ENCODE measurements at regions not wholly inside any gene's neighbourhood (a gene's known extent, or its start where the extent isn't known, plus 50 kb on each side); places are given as distances from the start of the nearest gene placed in this dataset.

DNA sequence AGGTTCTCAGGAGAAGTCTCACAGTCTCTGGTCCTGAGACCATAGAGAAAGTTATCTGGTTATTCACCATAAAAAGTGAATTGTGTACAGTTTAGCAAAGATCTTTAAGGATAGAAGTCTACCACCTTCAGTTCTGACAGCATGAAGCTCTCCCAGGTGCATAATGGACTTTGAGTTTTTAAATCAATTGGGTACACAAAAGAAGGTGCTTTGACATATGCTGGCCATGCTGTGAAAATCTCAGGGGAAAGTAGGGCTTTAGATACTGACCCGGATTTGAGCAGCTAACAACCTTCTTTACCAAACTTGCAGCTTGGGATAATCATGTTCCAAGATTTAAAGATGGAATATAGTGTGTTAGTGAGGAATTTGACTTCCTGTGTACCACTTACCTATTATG lies 264.2 kb downstream of the ZSWIM6 start:
- DNase-seq (ENCODE audit: low read depth) = no peak

DNA sequence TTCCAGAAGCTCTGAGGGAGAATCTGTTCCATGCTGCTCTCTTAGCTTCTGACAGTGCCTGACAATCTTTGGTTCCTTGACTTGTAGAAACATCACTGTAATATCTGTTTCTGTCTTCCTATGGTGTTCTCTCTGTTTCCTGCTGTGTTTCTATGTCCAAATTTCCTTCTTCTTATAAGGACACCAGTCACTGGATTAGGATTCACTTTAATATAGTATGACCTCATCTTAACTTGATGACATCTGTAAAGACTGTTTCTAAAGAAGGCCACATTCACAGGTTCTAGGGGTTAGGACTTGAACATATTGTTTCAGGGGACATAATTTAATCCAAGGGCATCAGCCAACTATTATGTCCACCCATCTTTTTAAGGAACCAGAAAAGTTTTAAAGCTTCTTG lies 265.6 kb downstream of the ZSWIM6 start:
- DNase-seq (ENCODE audit: low read depth) = no peak

DNA sequence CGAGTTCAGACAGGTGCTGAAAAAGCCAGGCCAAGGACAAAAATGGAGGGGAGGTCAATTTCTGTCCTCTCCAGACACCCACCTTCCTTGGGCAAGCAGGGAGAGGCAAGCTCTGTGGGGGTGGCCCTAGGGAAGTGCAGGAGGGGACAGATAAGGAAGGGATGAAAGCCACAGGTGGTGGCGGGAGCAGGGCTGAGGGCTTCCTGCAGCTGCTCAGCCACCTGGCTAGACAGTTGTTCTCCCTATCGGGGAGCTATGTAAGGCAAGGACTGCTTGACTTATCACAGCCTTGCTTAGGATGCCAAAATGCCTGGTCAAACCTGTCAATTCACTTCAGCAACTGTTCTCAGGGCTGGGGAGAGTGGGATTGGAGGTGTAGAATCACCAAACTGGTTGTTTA lies 266.1 kb downstream of the ZSWIM6 start:
- DNase-seq (ENCODE audit: low read depth) = no peak

DNA sequence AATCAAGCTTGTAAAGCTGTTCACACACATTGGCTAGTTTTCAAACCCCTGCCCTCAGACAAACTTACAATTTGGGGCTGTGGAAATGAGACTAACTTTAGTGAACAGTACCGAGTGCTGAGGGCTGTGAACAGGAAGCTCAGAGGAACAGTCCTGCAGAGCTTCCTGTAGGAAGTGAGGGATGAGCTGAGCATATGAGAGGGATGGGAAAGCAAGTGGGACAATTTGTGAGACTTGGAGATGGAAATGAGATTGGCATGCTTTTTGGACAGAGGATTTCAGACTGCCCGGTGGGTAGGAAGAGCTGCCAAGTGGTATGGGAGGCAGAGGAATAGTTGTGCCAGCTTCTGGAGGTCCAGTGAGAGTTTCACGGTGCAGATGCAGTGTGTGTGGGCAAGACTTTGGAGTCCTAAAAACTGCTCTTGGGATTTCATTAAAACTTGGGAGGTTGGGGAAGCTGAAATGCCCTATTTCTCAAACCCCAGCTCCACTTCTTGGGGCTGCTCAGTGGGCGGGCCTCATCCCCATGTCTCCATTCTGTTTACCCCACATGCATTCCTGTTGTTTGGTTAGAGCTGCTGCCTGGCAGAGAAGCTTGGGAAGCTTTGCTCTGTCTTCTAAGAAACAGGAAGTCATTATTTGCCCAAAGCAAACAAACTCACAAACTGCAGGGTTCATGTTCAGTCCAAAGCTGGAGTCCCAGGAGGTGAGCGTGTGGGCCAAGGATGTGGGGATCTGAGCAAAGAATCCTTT lies 267.5 kb downstream of the ZSWIM6 start:
- peak; percentile 28 for DNase-seq (ENCODE audit: low read depth)

DNA sequence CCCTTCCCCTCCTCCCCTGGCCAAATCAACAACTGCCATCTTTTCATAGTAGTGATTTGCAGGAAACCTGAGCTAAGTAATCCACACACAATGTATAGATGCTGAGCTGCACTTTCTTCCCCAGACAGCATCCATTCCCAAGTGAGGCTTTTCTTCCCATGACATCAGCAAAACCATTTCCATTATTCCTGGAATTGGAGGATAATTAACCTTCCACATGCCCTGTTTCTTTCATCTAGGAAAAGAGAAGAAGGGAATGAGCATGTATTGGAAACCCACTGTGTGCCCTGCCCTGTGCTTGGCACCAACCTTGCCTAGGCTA lies 268.0 kb downstream of the ZSWIM6 start:
- DNase-seq (ENCODE audit: low read depth) = no peak

DNA sequence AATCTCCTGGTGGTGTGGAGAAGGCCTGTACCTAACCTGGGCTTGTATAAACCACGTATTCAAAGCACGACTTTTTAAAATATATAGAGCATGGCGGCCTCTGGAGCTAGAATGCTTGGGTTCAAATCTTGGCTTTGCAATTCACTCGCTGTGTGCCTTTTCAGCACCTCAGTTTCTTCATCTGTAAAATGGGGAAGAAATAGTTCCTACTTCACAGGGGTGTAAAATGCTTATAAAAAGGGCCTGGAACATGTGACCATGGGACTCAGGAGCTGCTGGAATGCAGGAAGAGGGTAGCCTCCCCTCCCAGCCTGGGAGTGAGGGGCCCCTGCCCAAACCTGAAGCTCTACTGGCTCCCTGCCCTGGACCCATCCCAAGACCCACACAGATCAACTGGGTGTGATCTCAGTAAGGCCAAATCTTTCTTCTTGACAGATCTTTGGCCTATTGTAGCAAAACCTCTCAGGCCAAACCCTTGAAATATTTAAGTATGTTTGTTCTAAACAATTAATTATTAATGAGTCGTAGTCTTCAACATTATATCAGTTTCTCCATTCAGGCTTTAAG lies 269.0 kb downstream of the ZSWIM6 start:
- DNase-seq (ENCODE audit: low read depth) = peak; percentile 24

DNA sequence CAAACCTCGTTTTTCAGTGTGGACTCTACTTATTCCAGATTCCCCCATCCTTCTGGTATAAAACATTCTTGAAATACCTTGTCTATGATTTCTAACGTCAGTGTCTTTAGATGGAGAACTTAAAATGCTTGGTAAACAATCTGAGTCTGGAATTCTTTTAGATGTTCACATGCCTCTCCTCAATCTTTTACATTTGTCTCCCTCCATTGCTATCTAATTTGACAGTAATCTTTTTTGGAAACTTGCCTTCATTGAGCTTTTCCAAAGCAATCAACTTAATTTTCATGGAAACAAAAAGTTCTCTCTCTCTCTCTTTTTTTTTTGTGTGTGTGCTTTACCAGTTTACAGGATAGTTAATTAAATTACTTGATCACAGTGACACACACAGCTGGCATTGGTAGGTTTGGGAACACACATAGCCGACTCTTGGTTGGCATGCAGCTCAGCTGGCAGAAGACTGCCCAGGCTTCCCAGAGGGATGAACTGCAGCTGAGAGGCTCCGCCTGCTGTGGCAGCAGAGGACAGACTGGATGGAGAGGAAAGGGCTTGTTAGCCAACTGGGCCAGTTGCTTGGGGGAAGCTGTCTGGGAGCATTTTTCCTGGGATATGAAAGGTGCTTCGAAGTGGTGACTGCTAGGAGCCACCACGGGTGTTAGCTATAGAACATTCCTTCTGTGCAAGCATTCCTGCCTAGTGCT lies 271.3 kb downstream of the ZSWIM6 start:
- DNase-seq (ENCODE audit: low read depth) = no peak

DNA sequence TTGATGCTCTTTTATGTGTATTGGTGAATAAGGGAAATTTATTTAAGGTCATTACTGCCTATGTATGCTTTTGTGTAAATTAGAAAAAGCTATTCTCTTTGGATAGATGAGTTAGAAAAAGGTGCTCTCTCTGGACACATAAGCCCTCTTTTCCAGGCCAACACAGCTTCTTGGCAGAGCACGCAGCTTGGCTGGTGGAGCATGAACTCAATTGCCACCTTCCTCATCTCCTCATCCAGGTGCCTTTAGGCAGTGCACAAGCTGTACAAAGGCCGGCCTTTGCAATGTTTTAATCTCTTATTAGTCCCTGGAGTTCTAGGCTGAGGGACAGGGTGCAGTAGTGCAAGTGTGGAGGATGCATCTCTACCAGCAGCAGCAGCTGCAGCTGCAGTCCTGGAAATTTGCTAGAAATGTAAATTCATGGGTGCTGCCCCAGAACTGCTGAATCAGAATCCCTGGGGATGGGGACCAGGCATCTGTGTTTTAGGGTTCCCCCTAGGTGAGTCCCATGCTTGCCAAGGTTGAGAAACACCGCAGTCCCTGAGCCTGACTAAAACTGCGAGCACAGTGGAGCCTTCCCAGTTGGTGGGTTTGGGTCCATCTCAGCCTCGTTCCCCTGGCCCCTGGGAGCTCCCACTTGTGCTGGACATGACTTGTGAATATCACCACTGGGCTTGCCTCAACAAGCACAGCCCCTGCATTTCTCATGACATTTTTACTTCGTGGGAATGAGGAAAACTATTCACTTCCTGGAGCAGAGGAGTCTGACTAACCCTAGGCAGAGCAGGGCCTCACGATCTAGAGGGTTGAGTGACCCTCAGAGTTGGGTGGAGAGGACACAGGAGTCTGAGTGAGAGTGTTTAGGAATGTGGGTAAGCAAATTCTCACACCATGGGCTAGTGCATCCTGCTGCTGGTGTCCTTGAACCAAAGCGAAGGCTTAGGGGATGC lies 272.3 kb downstream of the ZSWIM6 start:
- no peak for DNase-seq (ENCODE audit: low read depth)

DNA sequence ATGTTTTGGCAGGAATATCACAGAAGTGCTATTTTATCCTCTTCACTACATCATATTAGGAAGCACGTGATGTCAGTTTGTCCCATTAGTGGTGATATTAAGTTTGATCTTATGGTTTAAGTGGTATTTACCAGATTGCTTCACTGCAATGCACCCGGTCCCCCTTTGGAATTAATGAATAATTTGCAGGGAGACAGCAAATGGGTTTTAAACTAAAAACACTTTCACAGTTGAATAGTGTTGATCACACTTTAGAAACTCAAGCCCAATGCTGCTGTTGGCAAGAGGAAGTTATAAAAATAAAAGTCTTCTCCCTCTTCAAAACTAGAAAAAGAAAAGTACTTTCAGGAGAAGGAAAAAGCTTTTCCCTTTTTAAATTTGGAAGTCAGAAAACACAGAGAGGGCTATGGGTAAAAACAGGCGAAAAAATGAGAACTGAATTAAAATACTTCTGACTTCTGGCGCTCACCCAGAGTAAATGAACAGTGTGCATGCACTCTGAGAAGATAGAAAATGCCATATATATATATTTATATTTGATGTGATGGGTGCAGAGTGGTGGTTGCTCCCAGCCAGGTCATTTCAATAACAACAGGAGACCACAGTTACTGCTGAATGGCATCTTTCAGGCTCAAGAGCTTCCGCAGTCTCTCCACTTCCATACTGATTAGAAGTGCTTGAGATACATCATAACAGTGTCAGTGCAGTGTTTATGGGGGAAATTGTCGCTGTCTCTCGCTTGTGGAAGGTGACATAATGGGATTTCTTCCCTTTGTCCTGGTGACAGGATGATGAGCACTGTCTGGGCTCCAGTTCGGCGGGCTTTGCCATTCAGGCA lies 278.0 kb downstream of the ZSWIM6 start:
- no peak for DNase-seq (ENCODE audit: low read depth)

DNA sequence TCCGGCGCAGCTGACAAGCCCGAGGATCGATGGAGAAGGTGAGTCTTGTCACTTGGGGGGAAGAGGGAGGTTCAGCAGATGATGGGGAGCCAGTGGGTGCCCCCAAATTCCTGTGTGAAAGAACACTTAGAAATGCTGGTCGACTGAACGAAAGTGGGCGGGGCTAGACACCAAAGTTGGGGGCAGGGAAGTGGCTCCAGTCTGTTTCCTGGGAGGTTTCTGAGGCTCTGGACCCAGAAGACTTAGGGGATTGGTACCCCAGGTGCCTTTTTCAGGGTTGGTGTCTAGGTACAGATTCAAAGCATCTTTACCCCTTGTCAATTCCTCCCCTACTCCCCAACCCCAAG lies 278.6 kb downstream of the ZSWIM6 start:
- DNase-seq (ENCODE audit: low read depth) = no peak

DNA sequence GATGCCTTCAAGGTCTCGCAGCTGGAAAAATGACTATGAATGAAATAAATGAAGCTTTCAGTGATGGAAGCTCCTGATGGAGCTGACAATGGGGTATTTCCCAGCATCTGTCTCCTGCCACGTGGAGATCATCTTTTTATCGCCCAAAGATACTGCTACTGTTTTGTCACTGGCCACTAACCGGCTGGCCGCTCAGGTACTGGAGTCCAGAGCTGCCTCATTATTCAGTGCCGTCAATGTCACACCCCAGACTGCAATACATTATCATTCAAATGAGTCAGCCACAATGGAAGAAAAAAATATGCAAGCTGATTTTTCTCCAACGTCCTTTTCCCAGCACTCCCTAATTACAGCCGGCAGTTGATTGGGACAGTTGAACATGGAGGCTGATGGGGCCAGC lies 280.4 kb downstream of the ZSWIM6 start:
- DNase-seq (ENCODE audit: low read depth) = no peak

DNA sequence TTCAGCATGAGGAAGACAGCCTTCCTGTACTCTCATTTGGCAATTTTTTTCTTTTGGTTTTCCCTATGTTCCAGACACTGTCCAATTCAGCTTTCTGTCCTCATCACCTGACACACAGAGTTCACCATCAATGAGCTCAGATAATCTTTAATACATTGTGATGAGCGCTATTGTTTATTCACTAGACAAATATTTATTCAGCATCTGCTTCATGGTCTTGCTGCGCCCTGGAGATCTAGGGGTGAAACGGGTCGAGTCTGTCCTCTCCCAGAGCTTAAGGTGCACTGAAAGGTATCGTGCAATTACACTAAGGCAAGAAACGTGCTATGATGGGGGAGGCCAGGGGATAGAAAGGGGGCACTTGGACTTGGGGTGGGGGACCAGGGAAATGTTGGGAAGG lies 281.6 kb downstream of the ZSWIM6 start:
- no peak for DNase-seq (ENCODE audit: low read depth)

DNA sequence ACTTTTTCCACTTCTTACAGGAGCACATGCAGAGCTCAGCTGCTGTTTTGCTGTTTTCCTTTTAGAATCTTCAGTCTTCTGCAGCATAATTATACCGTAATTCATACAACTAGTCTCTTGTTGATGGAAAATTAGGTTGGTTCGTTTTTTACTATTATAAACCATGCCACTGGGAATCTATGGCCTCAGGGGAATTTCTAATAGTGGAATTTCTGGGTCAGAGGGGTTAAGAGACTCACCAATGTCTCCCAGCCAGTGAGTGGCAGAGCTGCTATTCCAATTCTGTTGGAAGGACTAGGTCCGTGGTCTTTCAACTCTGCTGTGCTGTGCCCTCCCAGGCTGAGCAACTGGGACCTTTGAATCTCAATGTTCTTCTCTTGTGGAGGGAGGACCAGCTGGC lies 282.5 kb downstream of the ZSWIM6 start:
- no peak for DNase-seq (ENCODE audit: low read depth)

DNA sequence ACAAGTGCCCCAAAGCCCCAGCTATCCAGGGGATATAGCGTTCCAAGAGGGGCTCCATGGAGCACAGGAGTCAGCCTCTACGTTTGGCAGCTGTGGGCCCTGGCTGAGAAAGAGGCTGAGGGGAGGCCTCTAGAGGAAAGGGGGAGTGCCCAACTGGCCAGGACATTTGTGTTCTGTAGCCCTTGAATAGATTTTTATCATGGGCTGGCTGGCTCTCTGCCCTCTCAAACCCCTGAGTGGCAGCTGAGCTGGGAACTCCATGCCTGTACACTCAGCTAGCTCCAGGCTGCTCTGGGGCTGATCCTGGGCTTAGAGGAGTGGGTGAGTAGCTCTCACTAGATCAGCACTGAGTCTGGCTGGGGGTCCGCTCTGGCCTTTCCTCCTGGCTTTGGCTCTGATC lies 285.0 kb downstream of the ZSWIM6 start:
- DNase-seq (ENCODE audit: low read depth) = no peak

DNA sequence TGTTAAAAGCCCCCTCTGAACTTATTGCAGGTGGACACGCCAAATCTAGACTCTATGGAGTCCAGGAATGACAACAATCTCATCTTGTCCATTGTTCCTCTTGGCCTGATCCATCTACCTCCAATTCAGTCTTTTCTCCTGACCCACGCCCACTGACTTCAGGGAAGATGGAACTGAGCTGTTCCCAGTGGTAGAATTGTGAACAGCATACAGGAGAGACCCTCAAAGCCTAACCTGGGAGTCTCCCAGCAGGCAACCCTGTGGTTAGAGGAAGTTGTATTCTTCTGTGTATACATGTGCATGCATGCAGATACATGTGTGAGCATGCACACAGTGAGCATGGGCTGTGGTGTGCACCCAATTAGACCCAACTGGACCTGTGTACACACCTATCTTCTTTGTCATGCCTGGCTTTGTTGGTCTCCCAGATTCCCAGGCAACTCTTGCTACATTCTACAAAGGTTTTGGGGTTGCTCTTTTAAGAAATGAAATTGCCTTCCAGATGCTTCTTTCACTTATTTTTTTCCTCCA lies 286.0 kb downstream of the ZSWIM6 start:
- no peak for DNase-seq (ENCODE audit: low read depth)

DNA sequence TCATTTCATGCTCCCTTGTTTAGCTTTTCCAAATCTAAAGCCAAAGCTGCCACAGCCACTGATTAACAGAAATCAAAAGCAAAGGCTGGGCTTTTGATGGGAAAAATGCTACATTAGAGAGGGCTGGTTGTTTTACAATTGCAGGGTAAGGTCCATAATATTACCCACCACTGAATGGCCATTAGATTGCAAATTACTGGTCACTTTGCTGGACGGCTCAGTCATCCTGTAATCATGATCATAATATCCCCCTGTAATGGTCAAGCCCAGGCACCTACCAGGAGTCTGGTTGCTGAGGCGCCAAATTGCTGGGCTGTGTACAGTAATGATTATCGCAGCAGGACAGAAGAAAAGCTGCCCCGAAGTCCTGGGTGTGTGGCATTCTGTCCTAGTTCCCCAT lies 286.5 kb downstream of the ZSWIM6 start:
- DNase-seq (ENCODE audit: low read depth) = no peak

DNA sequence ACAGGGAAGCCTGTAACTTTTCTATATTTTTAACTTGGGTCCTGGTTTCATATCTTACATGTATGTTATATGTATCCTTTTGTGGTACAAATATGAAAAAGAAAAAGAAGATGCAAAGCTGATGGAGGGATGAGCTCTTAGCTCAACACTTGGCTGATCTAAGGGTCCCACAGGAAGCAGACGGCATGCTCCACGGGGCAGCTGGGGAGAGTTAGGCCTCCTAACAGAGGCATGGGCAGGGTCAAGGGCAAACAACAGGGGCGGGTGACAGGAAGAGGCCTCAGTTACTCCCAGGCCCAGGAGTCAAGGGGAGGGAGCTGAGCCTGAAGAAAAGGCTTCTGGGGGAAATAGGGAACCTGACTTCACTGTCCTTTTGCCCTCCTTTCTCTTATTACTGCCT lies 287.2 kb downstream of the ZSWIM6 start:
- no peak for DNase-seq (ENCODE audit: low read depth)

DNA sequence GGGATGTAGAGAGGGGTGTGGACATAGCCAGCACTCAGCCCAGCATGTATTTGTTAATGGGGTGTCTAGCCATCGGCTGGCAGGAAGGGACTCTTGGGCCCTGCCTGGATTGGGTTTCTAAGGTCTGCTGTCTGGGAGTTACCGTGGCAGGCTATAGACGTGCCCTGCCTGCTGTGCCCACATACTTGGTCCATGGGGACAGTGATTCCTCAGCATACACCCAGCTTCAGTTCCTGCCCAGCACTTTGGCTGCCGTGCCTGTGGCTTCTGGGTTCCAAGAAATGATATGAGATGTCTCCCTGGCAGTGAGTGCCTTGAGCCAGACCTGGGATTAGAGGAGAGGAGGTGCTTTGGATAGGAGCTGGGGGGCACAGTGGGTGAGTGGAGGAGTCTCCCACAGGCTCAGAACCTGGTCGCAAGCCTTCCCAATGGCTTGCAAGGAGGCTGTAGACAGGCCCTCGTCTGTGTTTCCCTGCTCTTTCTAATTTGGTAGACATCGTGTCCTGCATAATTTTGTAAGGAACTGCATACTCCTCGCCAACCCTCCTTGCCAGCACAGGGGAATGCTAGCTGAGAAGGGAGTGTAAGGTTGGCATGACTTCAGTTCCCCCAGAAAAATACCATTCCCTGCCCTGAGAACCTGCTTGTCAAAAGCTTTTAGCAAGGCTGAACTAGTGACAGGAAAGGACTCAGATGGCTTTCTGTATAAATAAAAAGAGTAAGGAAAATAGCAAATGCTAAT lies 287.9 kb downstream of the ZSWIM6 start:
- DNase-seq (ENCODE audit: low read depth) = no peak

DNA sequence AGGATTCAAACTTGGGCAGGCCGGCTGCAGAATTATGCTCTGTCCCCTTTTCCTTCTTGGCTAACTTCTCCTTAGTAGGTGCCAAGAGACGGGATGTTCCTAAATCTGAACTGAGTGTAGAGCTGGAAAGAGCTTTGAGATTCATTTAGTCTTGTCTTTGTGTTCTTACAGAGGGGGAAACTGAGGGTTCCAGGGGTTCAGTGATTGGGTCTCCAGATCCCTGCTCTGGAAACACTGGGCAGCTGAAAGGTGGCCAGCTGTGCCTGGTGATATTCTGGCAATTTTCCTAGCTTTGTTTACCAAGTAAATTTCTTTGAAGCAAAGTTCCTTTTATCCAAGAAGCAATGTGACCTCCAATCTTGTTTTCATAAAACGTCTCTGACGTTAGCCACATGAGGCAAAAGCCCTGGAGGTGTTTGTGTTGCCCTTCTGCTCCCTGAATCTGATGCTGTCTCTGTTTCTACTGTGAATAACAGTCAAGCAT lies 288.7 kb downstream of the ZSWIM6 start:
- DNase-seq (ENCODE audit: low read depth) = no peak

DNA sequence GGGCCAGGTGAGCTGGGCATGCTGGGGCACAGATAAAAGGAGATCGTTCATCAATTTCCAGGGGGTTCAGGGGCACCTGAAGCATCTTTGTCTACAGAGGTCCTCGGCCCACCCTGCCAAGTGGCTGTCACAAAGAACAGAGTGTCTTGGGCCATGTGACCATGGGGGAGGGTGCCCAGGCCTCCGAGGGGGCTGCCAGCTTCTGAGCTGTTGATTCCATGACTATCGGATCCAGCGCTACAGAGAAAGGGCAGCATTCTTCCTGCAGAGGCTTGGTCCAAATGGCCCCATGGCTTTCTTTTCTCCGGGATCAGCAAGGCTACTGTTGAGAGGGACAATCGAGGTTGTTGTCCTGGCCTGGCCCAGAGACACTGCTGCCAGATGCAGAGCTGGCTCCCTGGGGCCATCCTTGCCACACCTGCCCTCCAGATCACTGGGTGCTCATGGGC lies 289.2 kb downstream of the ZSWIM6 start:
- no peak for DNase-seq (ENCODE audit: low read depth)

DNA sequence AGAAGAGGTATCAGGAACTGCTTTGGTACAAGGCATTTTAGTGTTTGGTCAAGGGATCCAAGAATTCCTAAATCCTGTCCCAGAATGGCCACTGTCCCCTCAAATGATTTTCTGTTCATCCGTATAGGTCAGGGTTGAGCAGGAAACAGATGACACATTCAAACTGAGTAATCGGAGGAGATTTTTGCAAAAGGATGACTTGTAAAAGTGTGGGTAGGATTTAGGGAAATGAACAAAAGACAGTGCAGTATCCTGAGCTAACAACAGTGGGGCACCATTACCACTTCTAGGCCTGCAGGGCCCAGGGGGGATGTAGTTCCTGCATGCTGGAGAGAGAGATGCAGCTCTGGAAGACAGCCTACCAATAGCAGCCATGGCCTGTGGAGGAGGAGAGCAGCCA lies 290.1 kb downstream of the ZSWIM6 start:
- no peak for DNase-seq (ENCODE audit: low read depth)

Data from amniotic epithelial cell (primary cell).